IMR-90 (cell line): ENCODE measurements at regions not wholly inside any gene's neighbourhood (a gene's known extent, or its start where the extent isn't known, plus 50 kb on each side); places are given as distances from the start of the nearest gene placed in this dataset.

Experiments used
- ATAC-seq: fragments of 200-7000 bp; cut with Tn5 transposase; 2 replicates; pipeline ENCODE4 v1.9.1; 2020; ENCODE audit warnings: low read depth, mild to moderate bottlenecking, moderate library complexity
- BruUV-seq: library from RNA; stranded (reverse); fragments of 400-500 nt; replicated peaks from 2 replicates; lab custom pipeline; 2021; lab: Mats Ljungman, UMichigan
- CTCF ChIA-PET: fragments of 300-600 bp; formaldehyde crosslinking; extraction: SDS; loops from one replicate; lab custom pipeline; 2021; ENCODE audit warnings: antibody characterized with exemption; lab: Yijun Ruan, JAX
- POLR2A ChIA-PET: fragments of 300-600 bp; sonication (Branson Sonifier 250); formaldehyde crosslinking; loops from one replicate; lab custom pipeline; 2022; ENCODE audit warnings: antibody characterized with exemption; ENCODE audit not compliant: unreplicated experiment; lab: Charles Lee
- DNase-seq: peaks from one replicate; pipeline ENCODE4 v3.0.0; 2013
- H2AFZ ChIP-seq: replicated peaks from 2 replicates; pipeline ENCODE3; 2013; ENCODE audit warnings: low read length, mild to moderate bottlenecking; ENCODE audit not compliant: poor library complexity
- H2AK5ac ChIP-seq: 2 replicates; pipeline ENCODE4 v1.6.1; 2013; ENCODE audit warnings: low read depth, low read length, inconsistent platforms
- H2AK9ac ChIP-seq: replicated peaks from 2 replicates; pipeline ENCODE3; 2013; ENCODE audit warnings: mild to moderate bottlenecking, low read depth, low read length, moderate library complexity; ENCODE audit not compliant: poor library complexity
- H2BK120ac ChIP-seq: 2 replicates; pipeline ENCODE4 v1.6.1; 2013; ENCODE audit warnings: low read depth, low read length, inconsistent platforms
- H2BK15ac ChIP-seq: 3 replicates; pipeline ENCODE4 v1.6.1; 2013; ENCODE audit warnings: low read depth, low read length, inconsistent platforms
- H2BK20ac ChIP-seq: 2 replicates; pipeline ENCODE4 v1.6.1; 2013; ENCODE audit warnings: low read depth, mild to moderate bottlenecking, inconsistent platforms, low read length, moderate library complexity
- H2BK5ac ChIP-seq: 2 replicates; pipeline ENCODE4 v1.6.1; 2013; ENCODE audit warnings: mild to moderate bottlenecking, low read depth, low read length, inconsistent platforms; ENCODE audit not compliant: poor library complexity, severe bottlenecking
- H3K14ac ChIP-seq: replicated peaks from 2 replicates; pipeline ENCODE4 v1.6.1; 2013; ENCODE audit warnings: low read depth, low read length, inconsistent platforms
- H3K18ac ChIP-seq: 2 replicates; pipeline ENCODE4 v1.6.1; 2013; ENCODE audit warnings: low read depth, low read length, control low read depth
- H3K23ac ChIP-seq: 2 replicates; pipeline ENCODE4 v1.6.1; 2013; ENCODE audit warnings: low read depth, low read length, inconsistent platforms
- H3K27ac ChIP-seq: 2 replicates; pipeline ENCODE4 v1.5.1; 2013; ENCODE audit warnings: mild to moderate bottlenecking, control low read depth, low read length; ENCODE audit not compliant: insufficient read depth
- H3K27me3 ChIP-seq: 2 replicates; pipeline ENCODE4 v1.6.1; 2013; ENCODE audit warnings: low read length; ENCODE audit not compliant: control insufficient read depth, insufficient read depth
- H3K36me3 ChIP-seq: 2 replicates; pipeline ENCODE4 v1.6.1; 2013; ENCODE audit warnings: low read length, mixed read lengths; ENCODE audit not compliant: control insufficient read depth, insufficient read depth
- H3K4ac ChIP-seq: 2 replicates; pipeline ENCODE4 v1.6.1; 2013; ENCODE audit warnings: low read depth, low read length, inconsistent platforms
- H3K4me1 ChIP-seq: 2 replicates; pipeline ENCODE4 v1.6.1; 2013; ENCODE audit warnings: low read length, mixed read lengths; ENCODE audit not compliant: control insufficient read depth, insufficient read depth
- H3K4me2 ChIP-seq: 2 replicates; pipeline ENCODE4 v1.6.1; 2013; ENCODE audit warnings: low read depth, mild to moderate bottlenecking, control low read depth, low read length, moderate library complexity
- H3K4me3 ChIP-seq: 2 replicates; pipeline ENCODE4 v1.5.1; 2013; ENCODE audit warnings: low read depth, mild to moderate bottlenecking, control low read depth, low read length, moderate library complexity; ENCODE audit not compliant: insufficient read depth
- H3K56ac ChIP-seq: 2 replicates; pipeline ENCODE4 v1.6.1; 2013; ENCODE audit warnings: low read length, inconsistent platforms; ENCODE audit not compliant: insufficient read depth; ENCODE audit errors: extremely low read depth
- H3K79me1 ChIP-seq, 2 experiments: 2 replicates each; pipeline ENCODE4 v1.6.1; 2013; ENCODE audit warnings: low read length in 2 of 2, inconsistent platforms in 1 of 2, low read depth in 1 of 2
- H3K9ac ChIP-seq: 2 replicates; pipeline ENCODE4 v1.6.1; 2013; ENCODE audit warnings: low read depth, low read length, control low read depth
- H3K9me1 ChIP-seq: 2 replicates; pipeline ENCODE4 v1.6.1; 2013; ENCODE audit warnings: low read length, inconsistent platforms; ENCODE audit not compliant: insufficient read depth
- H3K9me3 ChIP-seq: 2 replicates; pipeline ENCODE4 v1.6.1; 2013; ENCODE audit warnings: low read length; ENCODE audit not compliant: control insufficient read depth, insufficient read depth
- H4K20me1 ChIP-seq: 2 replicates; pipeline ENCODE4 v1.6.1; 2013; ENCODE audit warnings: low read length, inconsistent platforms; ENCODE audit not compliant: insufficient read depth
- H4K5ac ChIP-seq: 2 replicates; pipeline ENCODE4 v1.6.1; 2013; ENCODE audit warnings: mild to moderate bottlenecking, low read depth, low read length, control low read depth
- H4K8ac ChIP-seq, 2 experiments: 2 replicates each; pipeline ENCODE4 v1.6.1; 2013; ENCODE audit warnings: low read depth in 2 of 2, low read length in 2 of 2, control low read depth in 1 of 2, inconsistent platforms in 1 of 2
- H4K91ac ChIP-seq: 2 replicates; pipeline ENCODE4 v1.6.1; 2013; ENCODE audit warnings: low read depth, low read length, inconsistent platforms; ENCODE audit not compliant: insufficient read depth
- NFE2L2 ChIP-seq: fragments of 150-350 bp; IDR thresholded peaks from 2 replicates; pipeline ENCODE4 v1.6.1; 2016; ENCODE audit warnings: low read depth, mild to moderate bottlenecking, low read length
- POLR2A ChIP-seq: IDR thresholded peaks from 2 replicates; pipeline ENCODE4 v1.6.1; 2012; ENCODE audit warnings: mild to moderate bottlenecking, low read depth, low read length
- RAD21 ChIP-seq: IDR thresholded peaks from 2 replicates; pipeline ENCODE4 v1.6.1; 2012; ENCODE audit warnings: low read length, improper control_type of control experiment
- RCOR1 ChIP-seq: IDR thresholded peaks from 2 replicates; pipeline ENCODE4 v1.6.1; 2012; ENCODE audit warnings: mild to moderate bottlenecking, low read length, improper control_type of control experiment; ENCODE audit not compliant: insufficient replicate concordance
- USF2 ChIP-seq: fragments of 150-350 bp; IDR thresholded peaks from 2 replicates; pipeline ENCODE4 v1.6.1; 2017; ENCODE audit warnings: mild to moderate bottlenecking, antibody characterized with exemption, low read length, low read depth
- WGBS, 2 experiments: methylation state at CpG; one replicate each; pipeline versions ENCODE4 v1.1.5 to v1.1.7; 2013; ENCODE audit warnings: missing lambda C conversion rate in 2 of 2; ENCODE audit not compliant: insufficient read length in 1 of 2; ENCODE audit errors: extremely low coverage in 2 of 2; 5-methylcytosine and 5-hydroxymethylcytosine counted together
- dilution Hi-C: fragments of 300-500 bp; cut with HindIII; formaldehyde crosslinking; loops from one replicate; pipeline ENCODE4 v1.14.3; 2018; ENCODE audit warnings: low sequenced_read_pairs; ENCODE audit not compliant: unreplicated experiment
- in situ Hi-C: fragments of 300-500 bp; cut with MboI; formaldehyde crosslinking; loops from 3 replicates; pipeline ENCODE4 v1.14.3; 2019; ENCODE audit warnings: low sequenced_read_pairs, inconsistent platforms, mixed read lengths
- intact Hi-C: fragments of 100-400 bp; cut with micrococcal nuclease; formaldehyde crosslinking; loops from 2 replicates; pipeline ENCODE4 v1.10.0; 2022

GRCh38 chr1:229141271-229141670, 129.6 kb upstream of the RAB4A start:
- ChIA-PET CTCF (no interaction called here), POLR2A (no interaction called here)
- no peak overlapping the region for H2BK120ac ChIP-seq
- no peaks in the 10 kb centered on the region; the same call in 1 of the 2 replicates for H3K9me3 ChIP-seq
- no peak overlapping the region for H2BK5ac ChIP-seq
- H3K27ac ChIP-seq = no peak overlapping the region
- H4K8ac ChIP-seq = no peak overlapping the region
- no peaks in the 10 kb centered on the region for H3K79me1 ChIP-seq
- H3K14ac ChIP-seq = no peak overlapping the region
- TF ChIP-seq NFE2L2 = no peak
- TF ChIP-seq POLR2A = no peak
- TF ChIP-seq RCOR1 = no peak
- TF ChIP-seq USF2 = no peak
- no peak for TF ChIP-seq RAD21
- intact Hi-C loops (no loop called here), in situ Hi-C loops (no loop called here), dilution Hi-C loops (no loop called here)
- no peak overlapping the region for H3K23ac ChIP-seq
- BruUV-seq = no TSS peak
- no peak overlapping the region for H2AK9ac ChIP-seq
- H2AFZ ChIP-seq = no peak overlapping the region
- H3K56ac ChIP-seq = no peak overlapping the region
- no peak overlapping the region for H2AK5ac ChIP-seq
- ATAC-seq (no peak), DNase-seq (no peak)
- no peak overlapping the region for H3K4me3 ChIP-seq
- H4K20me1 ChIP-seq = no peaks in the 10 kb centered on the region
- no CpG with 5 or more reads among the region's 2 CpGs for WGBS, 2 experiments
- peaks cover 21% of the 10 kb centered on the region for H3K27me3 ChIP-seq
- no peaks in the 10 kb centered on the region for H3K36me3 ChIP-seq
- H3K4ac ChIP-seq = no peak overlapping the region
- H2BK20ac ChIP-seq = no peak overlapping the region
- H3K4me2 ChIP-seq = no peak overlapping the region
- H2BK15ac ChIP-seq = no peak overlapping the region
- H3K4me1 ChIP-seq = peaks cover 13% of the 10 kb centered on the region; the same call in 1 of the 2 replicates
- H3K18ac ChIP-seq = no peak overlapping the region
- no peaks in the 10 kb centered on the region for H3K9me1 ChIP-seq
- H4K91ac ChIP-seq = no peak overlapping the region
- H3K9ac ChIP-seq = no peak overlapping the region
- H4K5ac ChIP-seq = no peak overlapping the region
